Stimulated activated CD8-positive, alpha-beta memory T cell treated with anti-CD3 and anti-CD28 coated beads, Interleukin-4, amount 100 ng/mL, for 24 hours (primary cell): ENCODE measurements at regions not wholly inside any gene's neighbourhood (a gene's known extent, or its start where the extent isn't known, plus 50 kb on each side); places are given as distances from the start of the nearest gene placed in this dataset.
"Not testable (repeated sequence)": the region's sequence is repeated elsewhere in the genome, so short reads cannot be mapped to it uniquely, and the experiment has no call there.

Experiments used
- DNase-seq: peaks from one replicate; pipeline ENCODE4 v3.0.0-alpha.2; 2020; ENCODE audit warnings: low read depth

- DNase-seq: no peak
Measured at GRCh38 chr20:19834783-19835182, 76.7 kb downstream of the RIN2 start.

GRCh38 chr20:19835533-19836222, 77.6 kb downstream of the RIN2 start:
- DNase-seq: no peak

- no peak for DNase-seq
Measured at GRCh38 chr20:19838468-19838867, 80.4 kb downstream of the RIN2 start.

GRCh38 chr20:19839053-19839452, 81.0 kb downstream of the RIN2 start:
- no peak for DNase-seq

- DNase-seq: no peak
Measured at GRCh38 chr20:19840111-19840710, 82.2 kb downstream of the RIN2 start.

- no peak for DNase-seq
Measured at GRCh38 chr20:19841740-19842139, 83.7 kb downstream of the RIN2 start.

GRCh38 chr20:19844850-19845249, 86.8 kb downstream of the RIN2 start:
- DNase-seq: not testable (repeated sequence)

- DNase-seq: no peak
Measured at GRCh38 chr20:19847383-19847782, 89.3 kb downstream of the RIN2 start.

GRCh38 chr20:19849341-19850197, 91.5 kb downstream of the RIN2 start:
- no peak for DNase-seq

GRCh38 chr20:19850198-19850533, 92.1 kb downstream of the RIN2 start:
- no peak for DNase-seq

GRCh38 chr20:19851861-19852260, 93.8 kb downstream of the RIN2 start:
- no peak for DNase-seq

GRCh38 chr20:19855416-19855815, 97.4 kb downstream of the RIN2 start:
- DNase-seq: no peak

- no peak for DNase-seq
Measured at GRCh38 chr20:19858466-19859371, 100.7 kb downstream of the RIN2 start.

- DNase-seq: no peak
Measured at GRCh38 chr20:19859444-19859843, 101.4 kb downstream of the RIN2 start.

- no peak for DNase-seq
Measured at GRCh38 chr20:19860737-19861136, 102.7 kb downstream of the RIN2 start.

GRCh38 chr20:19861147-19861759, 103.2 kb downstream of the RIN2 start:
- DNase-seq: no peak

GRCh38 chr20:19864130-19864529, 106.1 kb downstream of the RIN2 start:
- no peak for DNase-seq

- DNase-seq: no peak
Measured at GRCh38 chr20:19866070-19866469, 108.0 kb downstream of the RIN2 start.

GRCh38 chr20:19867074-19867473, 109.0 kb downstream of the RIN2 start:
- no peak for DNase-seq

GRCh38 chr20:19867940-19868371, 109.9 kb downstream of the RIN2 start:
- DNase-seq: no peak

GRCh38 chr20:19868441-19868840, 110.4 kb downstream of the RIN2 start:
- DNase-seq: no peak

GRCh38 chr20:19872001-19872400, 113.9 kb downstream of the RIN2 start:
- no peak for DNase-seq
